ENCODE measurements at regions not wholly inside any gene's neighbourhood (a gene's known extent, or its start where the extent isn't known, plus 50 kb on each side); places are given as distances from the start of the nearest gene placed in this dataset.

DNA sequence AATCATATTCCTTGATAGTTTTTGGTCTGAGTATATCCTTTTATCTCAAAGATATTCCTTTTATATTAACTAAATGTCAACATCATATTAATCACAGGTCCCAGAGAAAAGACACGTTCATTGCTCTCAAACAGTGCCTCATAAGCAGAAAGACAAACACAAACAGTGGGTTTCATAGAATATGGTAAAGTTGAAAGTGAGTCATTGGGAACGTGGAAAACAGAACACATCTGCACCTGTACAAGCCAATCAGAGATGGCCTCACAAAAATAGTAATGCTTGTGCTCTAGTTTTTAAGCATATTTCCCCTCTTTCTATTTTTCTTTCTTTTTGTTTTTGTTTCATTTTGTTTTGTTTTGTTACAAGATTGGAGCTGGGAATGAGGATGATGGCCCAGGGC lies 328.4 kb upstream of the MAP2 start:
- intact Hi-C loops (cut with micrococcal nuclease), result no loop called here
- H3K4me3 Mint-ChIP-seq, result no peak overlapping the region

DNA sequence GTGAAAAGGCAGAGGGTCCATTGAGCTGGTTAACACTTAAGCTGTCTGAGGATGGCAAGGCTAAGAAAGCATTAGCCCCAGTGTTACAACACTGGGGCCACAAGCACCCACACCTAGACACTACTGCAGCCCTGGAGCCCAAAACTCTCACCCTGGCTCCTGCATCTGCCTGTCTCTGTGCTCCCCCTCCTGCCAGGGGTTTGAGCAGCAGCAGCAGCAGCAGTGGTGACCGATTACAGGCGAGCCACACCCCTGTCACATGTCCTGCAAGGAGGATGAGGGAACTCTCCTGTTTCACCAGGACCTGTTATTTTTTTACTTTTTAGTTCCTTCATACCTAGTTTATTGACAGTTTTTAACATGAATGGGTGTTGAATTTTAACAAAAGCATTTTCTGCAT lies 326.7 kb upstream of the MAP2 start:
- Histone ChIP-seq H3K79me2 (ENCODE audit: insufficient read depth, low read length) (no peaks in the 10 kb centered on the region), H3K27ac (ENCODE audit: low read depth in 1 of 2, low read length in 2 of 2) (no peak overlapping the region), H3K36me3 (replicated peaks in 1 of 2; ENCODE audit: control insufficient read depth in 1 of 2, insufficient read depth in 2 of 2, low read length in 2 of 2) (no peaks in the 10 kb centered on the region), H3K4me3 (replicated peaks in 1 of 3; ENCODE audit: low read depth in 2 of 3, low read length in 3 of 3) (no peak overlapping the region), H3K9me3 (replicated peaks in 1 of 2; ENCODE audit: control insufficient read depth in 1 of 2, insufficient read depth in 1 of 2, low read length in 2 of 2) (peaks cover 0 to 5% of the 10 kb centered on the region in 2 donors), H3K9ac (ENCODE audit: insufficient read depth, low read length, poor library complexity, severe bottlenecking) (no peak overlapping the region), H3K27me3 (ENCODE audit: control insufficient read depth in 2 of 2, insufficient read depth in 2 of 2, low read length in 2 of 2) (no peaks in the 10 kb centered on the region), H3K4me2 (replicated peaks; ENCODE audit: extremely low read depth, low read length, poor library complexity, severe bottlenecking) (no peak overlapping the region), H2AFZ (ENCODE audit: insufficient read depth, low read depth, low read length, poor library complexity, severe bottlenecking) (no peak overlapping the region), H4K20me1 (ENCODE audit: insufficient read depth, low read length) (no peaks in the 10 kb centered on the region), H3K4me1 (ENCODE audit: control insufficient read depth in 1 of 2, insufficient read depth in 2 of 2, low read length in 2 of 2) (no peaks in the 10 kb centered on the region)
- intact Hi-C loops (cut with micrococcal nuclease), result no loop called here
- TF ChIP-seq, protein P1, sequence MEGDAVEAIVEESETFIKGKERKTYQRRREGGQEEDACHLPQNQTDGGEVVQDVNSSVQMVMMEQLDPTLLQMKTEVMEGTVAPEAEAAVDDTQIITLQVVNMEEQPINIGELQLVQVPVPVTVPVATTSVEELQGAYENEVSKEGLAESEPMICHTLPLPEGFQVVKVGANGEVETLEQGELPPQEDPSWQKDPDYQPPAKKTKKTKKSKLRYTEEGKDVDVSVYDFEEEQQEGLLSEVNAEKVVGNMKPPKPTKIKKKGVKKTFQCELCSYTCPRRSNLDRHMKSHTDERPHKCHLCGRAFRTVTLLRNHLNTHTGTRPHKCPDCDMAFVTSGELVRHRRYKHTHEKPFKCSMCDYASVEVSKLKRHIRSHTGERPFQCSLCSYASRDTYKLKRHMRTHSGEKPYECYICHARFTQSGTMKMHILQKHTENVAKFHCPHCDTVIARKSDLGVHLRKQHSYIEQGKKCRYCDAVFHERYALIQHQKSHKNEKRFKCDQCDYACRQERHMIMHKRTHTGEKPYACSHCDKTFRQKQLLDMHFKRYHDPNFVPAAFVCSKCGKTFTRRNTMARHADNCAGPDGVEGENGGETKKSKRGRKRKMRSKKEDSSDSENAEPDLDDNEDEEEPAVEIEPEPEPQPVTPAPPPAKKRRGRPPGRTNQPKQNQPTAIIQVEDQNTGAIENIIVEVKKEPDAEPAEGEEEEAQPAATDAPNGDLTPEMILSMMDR (IDR thresholded peaks at IDR 0.05), result no peak
- Mint-ChIP-seq H3K4me1 (no peaks in the 10 kb centered on the region), H3K27ac (no peak overlapping the region), H3K9me3 (peaks cover 0 to 5% (median 2%) of the 10 kb centered on the region in 7 donors), H3K4me3 (no peak overlapping the region), H3K27me3 (ENCODE audit: low read depth in 3 of 3) (peaks cover 0 to 2% (median 0%) of the 10 kb centered on the region in 3 donors), H3K36me3 (no peaks in the 10 kb centered on the region)
- WGBS (ENCODE audit: insufficient coverage), result no CpG with 5 or more reads among the region's 2 CpGs
- no peak for DNase-seq

More for the DNA sequence above, 328.4 kb upstream of the MAP2 start:
- no peak overlapping the region for H2AFZ ChIP-seq (ENCODE audit: insufficient read depth, low read depth, low read length, poor library complexity, severe bottlenecking)
- H3K36me3 ChIP-seq (replicated peaks in 1 of 2; ENCODE audit: control insufficient read depth in 1 of 2, insufficient read depth in 2 of 2, low read length in 2 of 2), result no peaks in the 10 kb centered on the region
- Mint-ChIP-seq H3K4me1 (no peaks in the 10 kb centered on the region), H3K9me3 (peaks cover 0 to 5% (median 0%) of the 10 kb centered on the region in 7 donors), H3K36me3 (no peaks in the 10 kb centered on the region), H3K27ac (no peak overlapping the region), H3K27me3 (ENCODE audit: low read depth in 3 of 3) (peaks cover 0 to 2% (median 0%) of the 10 kb centered on the region in 3 donors)
- H3K27ac ChIP-seq (ENCODE audit: low read depth in 1 of 2, low read length in 2 of 2), result no peak overlapping the region
- H3K9me3 ChIP-seq (replicated peaks in 1 of 2; ENCODE audit: control insufficient read depth in 1 of 2, insufficient read depth in 1 of 2, low read length in 2 of 2), result peaks cover 0 to 5% of the 10 kb centered on the region in 2 donors
- no peak overlapping the region for H3K9ac ChIP-seq (ENCODE audit: insufficient read depth, low read length, poor library complexity, severe bottlenecking)
- DNase-seq, result no peak
- TF ChIP-seq, protein P1 (IDR thresholded peaks at IDR 0.05), result no peak
- H3K79me2 ChIP-seq (ENCODE audit: insufficient read depth, low read length), result no peaks in the 10 kb centered on the region
- no peaks in the 10 kb centered on the region for H4K20me1 ChIP-seq (ENCODE audit: insufficient read depth, low read length)
- no CpG with 5 or more reads among the region's 2 CpGs for WGBS (ENCODE audit: insufficient coverage)
- no peaks in the 10 kb centered on the region for H3K4me1 ChIP-seq (ENCODE audit: control insufficient read depth in 1 of 2, insufficient read depth in 2 of 2, low read length in 2 of 2)
- no peaks in the 10 kb centered on the region for H3K27me3 ChIP-seq (ENCODE audit: control insufficient read depth in 2 of 2, insufficient read depth in 2 of 2, low read length in 2 of 2)
- H3K4me2 ChIP-seq (replicated peaks; ENCODE audit: extremely low read depth, low read length, poor library complexity, severe bottlenecking), result no peak overlapping the region
- no peak overlapping the region for H3K4me3 ChIP-seq (replicated peaks in 1 of 3; ENCODE audit: low read depth in 2 of 3, low read length in 3 of 3)
